LNCaP clone FGC (cell line): ENCODE measurements at regions not wholly inside any gene's neighbourhood (a gene's known extent, or its start where the extent isn't known, plus 50 kb on each side); places are given as distances from the start of the nearest gene placed in this dataset.

Experiments
- DNase-seq: peaks from one replicate; pipeline ENCODE4 v3.0.0-alpha.2; 2011; ENCODE audit warnings: low read depth
- H3K4me3 ChIP-seq: 2 replicates; pipeline ENCODE4 v1.5.1; 2011; ENCODE audit warnings: mild to moderate bottlenecking, low read depth, low read length, control low read depth
- TF ChIP-seq, protein P1 (sequence below): IDR thresholded peaks from 2 replicates; pipeline ENCODE4 v1.5.1; 2012; ENCODE audit warnings: mild to moderate bottlenecking; ENCODE audit not compliant: control insufficient read depth, insufficient read depth; ENCODE audit errors: extremely low read depth

DNA sequence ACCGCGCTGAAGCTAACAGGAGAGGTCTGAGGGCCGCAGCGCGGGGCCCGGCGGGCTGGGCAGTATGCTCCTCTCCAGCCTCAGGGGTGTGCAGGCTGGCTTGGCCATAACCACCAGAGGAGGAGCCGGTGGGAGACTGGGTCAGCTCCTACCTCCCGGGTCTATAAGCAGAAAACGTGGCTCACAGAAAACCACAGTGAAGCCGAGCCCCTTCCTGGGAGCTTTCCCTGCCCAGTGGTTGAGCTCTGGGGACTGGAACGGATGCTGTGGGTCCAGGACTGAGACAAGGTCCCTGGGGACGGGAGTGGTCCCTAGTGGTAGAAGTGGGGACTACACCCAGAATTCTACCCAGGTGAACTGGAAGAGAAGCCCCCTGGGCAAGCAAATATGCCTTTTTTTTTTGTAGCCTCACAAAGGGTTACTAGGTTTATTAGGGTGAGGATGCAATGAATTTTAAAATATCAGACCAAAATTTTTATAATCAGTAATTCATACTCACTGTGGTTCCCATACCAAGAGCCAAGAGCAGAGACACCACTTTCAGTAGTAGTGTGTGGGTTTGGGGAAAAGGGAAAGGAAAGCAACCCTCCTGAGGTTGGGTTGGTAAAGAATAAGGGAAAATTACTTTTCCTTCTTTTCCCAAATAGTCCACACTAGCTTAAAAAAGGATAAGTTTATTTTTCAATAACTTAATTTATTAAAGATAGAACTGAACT is 67.9 kb upstream of the PRKCQ start:
- H3K4me3 ChIP-seq: no peak overlapping the region
- no peak for DNase-seq
- TF ChIP-seq, protein P1, sequence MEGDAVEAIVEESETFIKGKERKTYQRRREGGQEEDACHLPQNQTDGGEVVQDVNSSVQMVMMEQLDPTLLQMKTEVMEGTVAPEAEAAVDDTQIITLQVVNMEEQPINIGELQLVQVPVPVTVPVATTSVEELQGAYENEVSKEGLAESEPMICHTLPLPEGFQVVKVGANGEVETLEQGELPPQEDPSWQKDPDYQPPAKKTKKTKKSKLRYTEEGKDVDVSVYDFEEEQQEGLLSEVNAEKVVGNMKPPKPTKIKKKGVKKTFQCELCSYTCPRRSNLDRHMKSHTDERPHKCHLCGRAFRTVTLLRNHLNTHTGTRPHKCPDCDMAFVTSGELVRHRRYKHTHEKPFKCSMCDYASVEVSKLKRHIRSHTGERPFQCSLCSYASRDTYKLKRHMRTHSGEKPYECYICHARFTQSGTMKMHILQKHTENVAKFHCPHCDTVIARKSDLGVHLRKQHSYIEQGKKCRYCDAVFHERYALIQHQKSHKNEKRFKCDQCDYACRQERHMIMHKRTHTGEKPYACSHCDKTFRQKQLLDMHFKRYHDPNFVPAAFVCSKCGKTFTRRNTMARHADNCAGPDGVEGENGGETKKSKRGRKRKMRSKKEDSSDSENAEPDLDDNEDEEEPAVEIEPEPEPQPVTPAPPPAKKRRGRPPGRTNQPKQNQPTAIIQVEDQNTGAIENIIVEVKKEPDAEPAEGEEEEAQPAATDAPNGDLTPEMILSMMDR: peak; percentile 57

DNA sequence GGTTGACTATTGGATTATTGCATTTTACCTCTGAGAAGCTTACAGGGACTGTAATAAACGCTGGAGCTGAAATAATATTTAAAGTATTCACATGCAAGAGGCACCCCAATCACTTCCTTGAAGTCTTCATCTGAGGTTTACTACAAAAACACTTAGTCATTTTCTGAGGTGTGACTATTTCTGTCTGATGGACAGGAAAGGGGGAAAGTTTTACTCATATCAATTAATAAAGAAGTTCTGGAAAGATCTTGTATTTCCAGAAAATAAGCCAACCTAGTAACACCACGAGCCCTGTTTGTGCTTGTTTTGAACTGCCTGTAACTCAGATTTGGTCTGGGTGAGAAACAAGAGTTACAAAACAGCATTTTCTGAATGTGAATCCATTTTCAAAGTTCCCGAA is 63.9 kb upstream of the PRKCQ start:
- TF ChIP-seq, protein P1: no peak
- H3K4me3 ChIP-seq: no peak overlapping the region
- DNase-seq: no peak

DNA sequence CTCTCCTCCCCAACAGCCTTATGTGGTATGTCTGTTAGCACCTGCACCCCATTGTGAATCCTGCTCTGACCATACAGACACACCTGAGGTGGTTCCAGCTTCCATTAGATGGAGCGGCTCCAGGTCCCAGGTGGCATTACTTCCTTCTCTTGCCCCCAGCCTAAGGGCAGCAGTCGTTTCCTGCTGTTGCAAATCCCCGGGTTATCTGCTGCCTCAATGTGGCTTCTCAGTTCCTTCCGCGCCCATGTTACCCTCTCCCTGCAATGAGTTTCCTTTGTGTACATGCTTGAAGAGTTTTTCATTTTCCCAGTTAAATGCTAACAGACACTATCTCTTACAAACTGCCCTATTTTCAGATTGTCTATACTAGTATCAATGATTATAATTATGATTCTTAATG is 62.8 kb upstream of the PRKCQ start:
- H3K4me3 ChIP-seq: no peak overlapping the region
- TF ChIP-seq, protein P1: no peak
- no peak for DNase-seq

DNA sequence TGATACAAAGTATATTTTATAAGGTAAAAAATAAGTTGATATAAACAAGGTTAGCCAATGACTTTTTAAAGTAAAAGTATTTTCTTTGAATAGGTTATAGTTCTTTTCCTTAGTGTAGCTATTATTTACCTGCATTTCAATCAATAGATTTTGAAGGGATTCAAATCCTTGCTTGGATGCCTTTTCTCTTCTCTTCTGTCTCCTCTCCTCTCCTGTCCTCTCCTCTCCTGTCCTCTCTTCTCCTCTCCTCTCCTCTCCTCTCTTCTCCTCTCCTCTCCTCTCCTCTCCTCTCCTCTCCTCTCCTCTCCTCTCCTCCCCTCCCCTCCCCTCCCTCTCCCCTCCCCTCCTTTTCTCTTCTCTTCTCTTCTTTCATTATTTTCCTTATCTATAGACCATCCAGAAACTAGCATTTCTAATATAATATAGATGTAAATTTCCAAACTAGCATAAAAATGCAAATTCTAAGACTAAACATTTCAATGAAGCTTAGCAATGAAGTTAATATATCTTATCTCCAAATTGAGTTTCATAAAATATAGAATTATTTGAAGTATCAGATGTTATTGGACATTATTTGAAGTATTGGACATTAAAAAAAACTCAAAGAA is 60.5 kb upstream of the PRKCQ start:
- H3K4me3 ChIP-seq: no peak overlapping the region
- TF ChIP-seq, protein P1: no peak
- no peak for DNase-seq

DNA sequence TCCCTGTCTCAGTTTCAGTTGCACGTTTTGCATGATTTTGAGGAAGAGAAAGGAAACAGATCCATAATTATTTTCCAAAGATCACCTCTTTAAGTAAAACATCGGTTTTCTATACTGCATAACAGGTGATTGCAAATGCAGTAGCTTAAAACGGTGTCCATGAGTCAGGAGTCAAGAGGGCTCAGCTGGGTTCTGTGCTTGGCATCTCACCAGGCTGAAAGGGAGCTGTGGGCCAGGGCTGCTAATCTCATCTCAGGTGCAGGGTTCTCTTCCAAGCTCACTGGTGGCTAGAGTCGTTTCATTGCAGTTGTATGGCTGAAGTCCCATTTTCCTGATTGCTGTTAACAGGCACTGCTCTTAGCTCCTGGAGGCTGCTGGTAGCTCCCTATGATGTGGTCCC is 57.0 kb upstream of the PRKCQ start:
- TF ChIP-seq, protein P1: no peak
- no peak overlapping the region for H3K4me3 ChIP-seq
- DNase-seq: no peak

DNA sequence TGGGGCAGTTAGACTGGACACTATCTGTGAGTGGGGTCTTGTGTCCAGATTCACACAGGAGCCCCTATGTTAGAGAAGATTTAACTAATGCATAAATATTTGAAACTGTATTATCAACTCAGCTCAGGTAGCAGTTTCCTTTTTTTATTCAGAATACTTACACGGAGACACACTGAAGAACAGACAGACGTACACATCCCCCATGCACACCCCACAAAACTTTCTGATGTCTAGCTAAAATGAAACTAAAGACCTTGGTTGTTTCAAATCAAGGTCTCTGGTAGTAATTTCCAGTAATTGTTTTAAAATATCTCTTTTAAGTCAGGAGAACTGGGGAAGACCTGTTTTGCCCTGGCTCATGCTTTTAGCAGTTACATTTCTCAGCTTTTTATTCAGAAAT is 55.7 kb upstream of the PRKCQ start:
- no peak for DNase-seq
- H3K4me3 ChIP-seq: no peak overlapping the region
- TF ChIP-seq, protein P1: no peak
